ENCODE measurements at regions not wholly inside any gene's neighbourhood (a gene's known extent, or its start where the extent isn't known, plus 50 kb on each side); places are given as distances from the start of the nearest gene placed in this dataset.

DNA sequence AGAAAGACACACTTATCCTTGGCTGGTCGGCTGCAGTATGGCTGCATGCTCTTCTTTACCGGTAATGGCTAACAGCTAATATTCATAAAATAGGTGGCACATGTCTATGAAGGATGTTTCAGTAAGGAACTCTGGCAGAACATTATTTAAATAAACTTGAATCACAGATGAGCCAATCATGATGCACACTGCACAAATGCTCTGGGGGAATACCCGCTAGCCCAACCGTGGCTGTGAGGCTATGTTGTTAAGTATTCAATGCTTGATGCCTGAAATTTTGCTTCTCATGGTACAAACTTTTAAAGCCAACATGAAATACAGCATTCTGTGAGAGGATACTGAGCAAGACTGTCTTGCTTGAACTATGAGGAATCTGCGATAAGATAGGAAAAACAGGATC lies 505.8 kb downstream of the ZEB2 start:
- TF ChIP-seq RAD21 (IDR thresholded peaks at IDR 0.05) (no peak), CTCF (IDR thresholded peaks at IDR 0.05; ENCODE audit: low read depth, low read length, missing input control) (no peak), TAF1 (conservative IDR thresholded peaks at IDR 0.05) (no peak), RXRA (IDR thresholded peaks at IDR 0.05) (no peak), ATF3 (IDR thresholded peaks at IDR 0.05) (no peak), GABPA (IDR thresholded peaks at IDR 0.05 in 1 of 2, conservative IDR thresholded peaks at IDR 0.05 in 1 of 2) (no peak), FOXA1 (IDR thresholded peaks at IDR 0.05) (no peak), NR2F2 (IDR thresholded peaks at IDR 0.05) (no peak), SP1 (IDR thresholded peaks at IDR 0.05) (no peak), EGR1 (IDR thresholded peaks at IDR 0.05; ENCODE audit: low read depth in 2 of 2) (no peak)
- TF ChIP-seq, protein P1, sequence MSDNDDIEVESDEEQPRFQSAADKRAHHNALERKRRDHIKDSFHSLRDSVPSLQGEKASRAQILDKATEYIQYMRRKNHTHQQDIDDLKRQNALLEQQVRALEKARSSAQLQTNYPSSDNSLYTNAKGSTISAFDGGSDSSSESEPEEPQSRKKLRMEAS (IDR thresholded peaks at IDR 0.05): no peak
- TF ChIP-seq, protein P2, sequence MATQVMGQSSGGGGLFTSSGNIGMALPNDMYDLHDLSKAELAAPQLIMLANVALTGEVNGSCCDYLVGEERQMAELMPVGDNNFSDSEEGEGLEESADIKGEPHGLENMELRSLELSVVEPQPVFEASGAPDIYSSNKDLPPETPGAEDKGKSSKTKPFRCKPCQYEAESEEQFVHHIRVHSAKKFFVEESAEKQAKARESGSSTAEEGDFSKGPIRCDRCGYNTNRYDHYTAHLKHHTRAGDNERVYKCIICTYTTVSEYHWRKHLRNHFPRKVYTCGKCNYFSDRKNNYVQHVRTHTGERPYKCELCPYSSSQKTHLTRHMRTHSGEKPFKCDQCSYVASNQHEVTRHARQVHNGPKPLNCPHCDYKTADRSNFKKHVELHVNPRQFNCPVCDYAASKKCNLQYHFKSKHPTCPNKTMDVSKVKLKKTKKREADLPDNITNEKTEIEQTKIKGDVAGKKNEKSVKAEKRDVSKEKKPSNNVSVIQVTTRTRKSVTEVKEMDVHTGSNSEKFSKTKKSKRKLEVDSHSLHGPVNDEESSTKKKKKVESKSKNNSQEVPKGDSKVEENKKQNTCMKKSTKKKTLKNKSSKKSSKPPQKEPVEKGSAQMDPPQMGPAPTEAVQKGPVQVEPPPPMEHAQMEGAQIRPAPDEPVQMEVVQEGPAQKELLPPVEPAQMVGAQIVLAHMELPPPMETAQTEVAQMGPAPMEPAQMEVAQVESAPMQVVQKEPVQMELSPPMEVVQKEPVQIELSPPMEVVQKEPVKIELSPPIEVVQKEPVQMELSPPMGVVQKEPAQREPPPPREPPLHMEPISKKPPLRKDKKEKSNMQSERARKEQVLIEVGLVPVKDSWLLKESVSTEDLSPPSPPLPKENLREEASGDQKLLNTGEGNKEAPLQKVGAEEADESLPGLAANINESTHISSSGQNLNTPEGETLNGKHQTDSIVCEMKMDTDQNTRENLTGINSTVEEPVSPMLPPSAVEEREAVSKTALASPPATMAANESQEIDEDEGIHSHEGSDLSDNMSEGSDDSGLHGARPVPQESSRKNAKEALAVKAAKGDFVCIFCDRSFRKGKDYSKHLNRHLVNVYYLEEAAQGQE (IDR thresholded peaks at IDR 0.05): no peak
